H1 (cell line): ENCODE measurements at regions not wholly inside any gene's neighbourhood (a gene's known extent, or its start where the extent isn't known, plus 50 kb on each side); places are given as distances from the start of the nearest gene placed in this dataset.

Source experiments
- CTCF ChIA-PET: fragments of 300-600 bp; sonication (Branson Sonifier 250); formaldehyde crosslinking; loops from one replicate; lab custom pipeline; 2021; ENCODE audit not compliant: partially characterized antibody; lab: Charles Lee
- POLR2A ChIA-PET: fragments of 300-600 bp; sonication (Branson Sonifier 250); formaldehyde crosslinking; loops from one replicate; lab custom pipeline; 2021; ENCODE audit warnings: inconsistent platforms; ENCODE audit not compliant: partially characterized antibody; lab: Charles Lee
- DNase-seq, 2 experiments: peaks; one replicate each; pipeline versions ENCODE4 v3.0.0 to v3.0.0-alpha.2; 2010 to 2022; ENCODE audit warnings: low spot score in 2 of 2, low read depth in 1 of 2, mixed read lengths in 1 of 2
- FAIRE-seq: peaks from 2 replicates; lab custom pipeline; 2011; peaks lifted over from hg19 to GRCh38; lab: Jason Lieb, UNC
- H2AFZ ChIP-seq: 2 replicates; pipeline ENCODE4 v1.8.1; 2012; ENCODE audit warnings: low read length, inconsistent platforms
- H2AK5ac ChIP-seq: 2 replicates; pipeline ENCODE4 v1.6.1; 2013; ENCODE audit warnings: low read depth, low read length
- H2BK120ac ChIP-seq: replicated peaks from 2 replicates; pipeline ENCODE3; 2013; ENCODE audit warnings: low read depth, low read length, inconsistent platforms
- H2BK12ac ChIP-seq: 2 replicates; pipeline ENCODE4 v1.6.1; 2013; ENCODE audit warnings: low read depth, low read length
- H2BK15ac ChIP-seq: 2 replicates; pipeline ENCODE4 v1.6.1; 2013; ENCODE audit warnings: low read length
- H2BK20ac ChIP-seq: 2 replicates; pipeline ENCODE4 v1.6.1; 2013; ENCODE audit warnings: low read length
- H2BK5ac ChIP-seq: 2 replicates; pipeline ENCODE4 v1.6.1; 2013; ENCODE audit warnings: low read depth, low read length
- H3K14ac ChIP-seq: 2 replicates; pipeline ENCODE4 v1.6.1; 2013; ENCODE audit warnings: inconsistent platforms; ENCODE audit not compliant: insufficient read length
- H3K18ac ChIP-seq: 2 replicates; pipeline ENCODE4 v1.6.1; 2013; ENCODE audit warnings: low read length; ENCODE audit errors: extremely low read depth
- H3K23ac ChIP-seq: 2 replicates; pipeline ENCODE4 v1.6.1; 2013; ENCODE audit warnings: inconsistent platforms; ENCODE audit not compliant: insufficient read length
- H3K23me2 ChIP-seq: 2 replicates; pipeline ENCODE4 v1.6.1; 2013; ENCODE audit warnings: low read depth, low read length
- H3K27ac ChIP-seq: 2 replicates; pipeline ENCODE4 v1.6.1; 2011; ENCODE audit warnings: low read depth, low read length, inconsistent platforms
- H3K27me3 ChIP-seq, 4 experiments: replicated peaks in 1 of 4; 1 replicate in 1 of 4; 2 replicates in 3 of 4; pipeline versions ENCODE4 v1.6.1 to v1.8.1; 2011 to 2013; ENCODE audit warnings: low read length in 3 of 4, mild to moderate bottlenecking in 3 of 4, inconsistent platforms in 2 of 4, mixed read lengths in 2 of 4, moderate library complexity in 1 of 4; ENCODE audit not compliant: control insufficient read depth in 3 of 4, insufficient read depth in 3 of 4; ENCODE audit errors: extremely low read depth in 1 of 4
- H3K36me3 ChIP-seq, 4 experiments: 2 replicates each; pipeline versions ENCODE4 v1.6.1 to v1.8.1; 2011 to 2013; ENCODE audit warnings: mild to moderate bottlenecking in 4 of 4, low read length in 3 of 4, moderate library complexity in 2 of 4, control low read depth in 1 of 4, inconsistent platforms in 1 of 4; ENCODE audit not compliant: insufficient read depth in 4 of 4, control insufficient read depth in 2 of 4
- H3K4ac ChIP-seq: replicated peaks from 2 replicates; pipeline ENCODE3; 2013; ENCODE audit warnings: low read length, low read depth, mixed read lengths, inconsistent platforms; ENCODE audit not compliant: insufficient read length
- H3K4me1 ChIP-seq, 4 experiments: replicated peaks in 1 of 4; 1 replicate in 1 of 4; 2 replicates in 3 of 4; pipeline versions ENCODE4 v1.6.1 to v1.8.1; 2011 to 2013; ENCODE audit warnings: low read length in 3 of 4, inconsistent platforms in 2 of 4, mixed read lengths in 1 of 4; ENCODE audit not compliant: insufficient read depth in 4 of 4, control insufficient read depth in 3 of 4
- H3K4me2 ChIP-seq, 2 experiments: 2 replicates each; pipeline versions ENCODE4 v1.6.1 to v1.8.1; 2011 to 2013; ENCODE audit warnings: low read depth in 2 of 2, low read length in 2 of 2, control low read depth in 1 of 2, inconsistent platforms in 1 of 2, mild to moderate bottlenecking in 1 of 2; ENCODE audit not compliant: insufficient read depth in 1 of 2
- H3K4me3 ChIP-seq, 4 experiments: fragments of 200-600, 300-600 bp in 1 of 4; sonication (generic), shearing (Covaris generic), sonication (Bioruptor Twin) in 1 of 4; 2 replicates each; pipeline versions ENCODE4 v1.5.1 to v1.8.1; 2011 to 2016; ENCODE audit warnings: low read length in 4 of 4, low read depth in 3 of 4, control low read depth in 2 of 4, inconsistent platforms in 2 of 4, mild to moderate bottlenecking in 2 of 4, mixed read lengths in 1 of 4, moderate library complexity in 1 of 4; ENCODE audit not compliant: insufficient read depth in 2 of 4; ENCODE audit errors: extremely low read depth in 1 of 4
- H3K56ac ChIP-seq: replicated peaks from 2 replicates; pipeline ENCODE3; 2013; ENCODE audit warnings: low read depth, mild to moderate bottlenecking, mixed read lengths, low read length, inconsistent platforms; ENCODE audit not compliant: insufficient read length
- H3K79me1 ChIP-seq: 2 replicates; pipeline ENCODE4 v1.6.1; 2013; ENCODE audit warnings: low read depth, low read length, control low read depth
- H3K79me2 ChIP-seq, 2 experiments: 2 replicates each; pipeline versions ENCODE4 v1.6.1 to v1.8.1; 2012 to 2013; ENCODE audit warnings: low read length in 2 of 2, mild to moderate bottlenecking in 2 of 2, inconsistent platforms in 1 of 2; ENCODE audit not compliant: insufficient read depth in 2 of 2, control insufficient read depth in 1 of 2
- H3K9ac ChIP-seq, 4 experiments: replicated peaks in 1 of 4; 1 replicate in 1 of 4; 2 replicates in 3 of 4; pipeline versions ENCODE4 v1.6.1 to v1.8.1; 2011 to 2013; ENCODE audit warnings: low read depth in 3 of 4, low read length in 3 of 4, control low read depth in 2 of 4, mild to moderate bottlenecking in 2 of 4, moderate library complexity in 2 of 4, inconsistent platforms in 1 of 4; ENCODE audit errors: extremely low read depth in 1 of 4
- H3K9me3 ChIP-seq, 2 experiments: 2 replicates each; pipeline versions ENCODE4 v1.6.1 to v1.8.1; 2012 to 2013; ENCODE audit warnings: mild to moderate bottlenecking in 2 of 2, moderate library complexity in 2 of 2, control low read depth in 1 of 2, inconsistent platforms in 1 of 2, low read depth in 1 of 2, low read length in 1 of 2, mixed read lengths in 1 of 2; ENCODE audit not compliant: insufficient read depth in 2 of 2
- H4K20me1 ChIP-seq, 2 experiments: replicated peaks in 1 of 2; 2 replicates each; pipeline versions ENCODE3 to v1.8.1; 2011 to 2013; ENCODE audit warnings: inconsistent platforms in 2 of 2, low read length in 2 of 2, mild to moderate bottlenecking in 1 of 2; ENCODE audit not compliant: insufficient read depth in 2 of 2, control insufficient read depth in 1 of 2
- H4K5ac ChIP-seq: 2 replicates; pipeline ENCODE4 v1.6.1; 2013; ENCODE audit warnings: low read length, low read depth, mixed read lengths, inconsistent platforms; ENCODE audit not compliant: insufficient read length
- H4K8ac ChIP-seq: 2 replicates; pipeline ENCODE4 v1.8.0; 2013; ENCODE audit warnings: mild to moderate bottlenecking, moderate library complexity, low read length, inconsistent platforms; ENCODE audit not compliant: insufficient read depth; ENCODE audit errors: extremely low read depth
- H4K91ac ChIP-seq: replicated peaks from 2 replicates; pipeline ENCODE3; 2013; ENCODE audit warnings: low read length, mixed read lengths, inconsistent platforms; ENCODE audit not compliant: insufficient read length
- POLR2A ChIP-seq, 2 experiments: IDR thresholded peaks; 1 replicate in 1 of 2; 2 replicates in 1 of 2; pipeline ENCODE4 v1.6.1; 2011; ENCODE audit warnings: low read depth in 2 of 2, low read length in 2 of 2, mild to moderate bottlenecking in 2 of 2; ENCODE audit errors: control extremely low read depth in 1 of 2
- RXRA ChIP-seq: IDR thresholded peaks from 2 replicates; pipeline ENCODE4 v1.6.1; 2011; ENCODE audit warnings: low read depth, mild to moderate bottlenecking, low read length, moderate library complexity; ENCODE audit not compliant: insufficient read depth
- WGBS, 2 experiments: shearing (Covaris generic) in 1 of 2; methylation state at CpG; one replicate each; pipeline versions ENCODE4 v1.1.6 to v1.1.7; 2013 to 2015; ENCODE audit warnings: low lambda C conversion rate in 2 of 2, mixed read lengths in 2 of 2, inconsistent platforms in 1 of 2, low coverage in 1 of 2, missing lambda C conversion rate in 1 of 2; ENCODE audit not compliant: insufficient replicate concordance in 2 of 2, insufficient coverage in 1 of 2, insufficient read length in 1 of 2; ENCODE audit errors: extremely low coverage in 1 of 2, missing lambda C conversion rate in 1 of 2; 5-methylcytosine and 5-hydroxymethylcytosine counted together

- DNase-seq, result no peak
- no peak overlapping the region for H2BK12ac ChIP-seq
- FAIRE-seq, result no peak
- H3K27me3 ChIP-seq, result no peaks in the 10 kb centered on the region
- no peak overlapping the region for H3K9ac ChIP-seq
- TF ChIP-seq RXRA, result no peak
- TF ChIP-seq POLR2A (IDR thresholded peaks at IDR 0.05; ENCODE audit: control extremely low read depth in 1 of 2, low read depth in 2 of 2, low read length in 2 of 2), result no peak
- TF ChIP-seq, all 59 proteins: peak for 0
- H2AK5ac ChIP-seq, result no peak overlapping the region
- H4K91ac ChIP-seq, result no peak overlapping the region
- no peaks in the 10 kb centered on the region for H3K23me2 ChIP-seq
- no peak overlapping the region for H3K4me2 ChIP-seq
- no peak overlapping the region for H2BK5ac ChIP-seq
- 96% methylated on average over 3 of the region's 3 CpGs; no CpG with 5 or more reads in 1 of the 2 experiments for WGBS, 2 experiments
- no peak overlapping the region for H3K4me3 ChIP-seq
- CTCF ChIA-PET, result no interaction called here
- POLR2A ChIA-PET, result no interaction called here
- no peak overlapping the region for H2BK20ac ChIP-seq
- no peak overlapping the region for H3K23ac ChIP-seq
- no peak overlapping the region for H3K27ac ChIP-seq
- no peaks in the 10 kb centered on the region for H3K36me3 ChIP-seq
- no peak overlapping the region for H2AFZ ChIP-seq
- H3K14ac ChIP-seq, result no peak overlapping the region
- H4K20me1 ChIP-seq, result no peaks in the 10 kb centered on the region
- no peaks in the 10 kb centered on the region for H3K9me3 ChIP-seq
- no peaks in the 10 kb centered on the region for H3K79me1 ChIP-seq
- no peak overlapping the region for H3K56ac ChIP-seq
- H3K4ac ChIP-seq, result no peak overlapping the region
- no peak overlapping the region for H4K5ac ChIP-seq
- no peaks in the 10 kb centered on the region for H3K79me2 ChIP-seq
- no peak overlapping the region for H4K8ac ChIP-seq
- no peak overlapping the region for H2BK15ac ChIP-seq
- H2BK120ac ChIP-seq, result no peak overlapping the region
- H3K4me1 ChIP-seq, result no peaks in the 10 kb centered on the region
- no peak overlapping the region for H3K18ac ChIP-seq
Measured at GRCh38 chrX:150159537-150159936, 203.6 kb upstream of the MAMLD1 start.
